ENCODE measurements at regions not wholly inside any gene's neighbourhood (a gene's known extent, or its start where the extent isn't known, plus 50 kb on each side); places are given as distances from the start of the nearest gene placed in this dataset.

DNA sequence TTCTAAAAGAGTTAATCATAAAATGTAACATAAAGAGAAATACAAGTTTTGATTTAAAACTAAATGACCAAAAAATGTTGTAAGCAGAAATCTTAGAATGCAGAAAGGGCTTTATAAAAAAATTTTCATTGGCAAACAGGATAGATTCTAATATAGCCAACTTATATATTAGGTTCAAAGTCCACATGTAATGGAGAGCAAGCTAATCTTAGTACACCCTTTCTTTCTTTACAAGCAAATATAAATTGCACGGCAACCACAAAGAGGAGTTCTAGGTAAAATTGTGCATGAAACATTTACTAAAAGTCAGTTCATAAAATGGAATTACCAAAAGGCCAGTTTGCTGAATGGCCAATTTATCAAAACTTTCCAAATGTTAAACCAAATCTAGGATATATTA is 130.6 kb downstream of the NOL4 start:
- Histone ChIP-seq H3K4me3 (no peak overlapping the region), H3K27me3 (no peaks in the 10 kb centered on the region), H3K4me1 (no peaks in the 10 kb centered on the region), H3K27ac (no peak overlapping the region), H3K36me3 (no peaks in the 10 kb centered on the region), H3K9me3 (no peaks in the 10 kb centered on the region)
- ATAC-seq, result no peak
- no peak for DNase-seq
- TF ChIP-seq, protein P1, sequence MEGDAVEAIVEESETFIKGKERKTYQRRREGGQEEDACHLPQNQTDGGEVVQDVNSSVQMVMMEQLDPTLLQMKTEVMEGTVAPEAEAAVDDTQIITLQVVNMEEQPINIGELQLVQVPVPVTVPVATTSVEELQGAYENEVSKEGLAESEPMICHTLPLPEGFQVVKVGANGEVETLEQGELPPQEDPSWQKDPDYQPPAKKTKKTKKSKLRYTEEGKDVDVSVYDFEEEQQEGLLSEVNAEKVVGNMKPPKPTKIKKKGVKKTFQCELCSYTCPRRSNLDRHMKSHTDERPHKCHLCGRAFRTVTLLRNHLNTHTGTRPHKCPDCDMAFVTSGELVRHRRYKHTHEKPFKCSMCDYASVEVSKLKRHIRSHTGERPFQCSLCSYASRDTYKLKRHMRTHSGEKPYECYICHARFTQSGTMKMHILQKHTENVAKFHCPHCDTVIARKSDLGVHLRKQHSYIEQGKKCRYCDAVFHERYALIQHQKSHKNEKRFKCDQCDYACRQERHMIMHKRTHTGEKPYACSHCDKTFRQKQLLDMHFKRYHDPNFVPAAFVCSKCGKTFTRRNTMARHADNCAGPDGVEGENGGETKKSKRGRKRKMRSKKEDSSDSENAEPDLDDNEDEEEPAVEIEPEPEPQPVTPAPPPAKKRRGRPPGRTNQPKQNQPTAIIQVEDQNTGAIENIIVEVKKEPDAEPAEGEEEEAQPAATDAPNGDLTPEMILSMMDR (IDR thresholded peaks at IDR 0.05), result no peak
- intact Hi-C loops (cut with DNase I), result no loop called here

DNA sequence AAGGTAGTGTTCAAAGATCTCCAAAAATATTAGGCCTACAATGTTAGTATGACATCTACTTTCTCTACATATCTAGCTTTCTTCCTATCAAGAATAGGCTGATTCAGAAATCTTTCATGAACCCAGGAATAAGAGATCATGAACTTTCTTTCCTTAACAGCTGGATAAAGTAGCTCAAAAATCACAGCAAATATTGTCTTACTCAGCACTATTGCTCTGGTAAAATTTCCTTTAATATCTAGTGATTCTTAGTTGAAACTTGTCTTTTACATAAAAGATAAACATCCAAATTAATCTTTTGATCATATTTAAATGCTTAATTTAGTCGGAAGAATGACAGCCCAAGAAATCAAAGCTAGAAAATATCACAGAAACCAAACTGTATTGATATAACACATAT is 131.9 kb downstream of the NOL4 start:
- TF ChIP-seq, protein P1 (IDR thresholded peaks at IDR 0.05), result no peak
- no peaks in the 10 kb centered on the region for H3K27me3 ChIP-seq
- DNase-seq (no peak), ATAC-seq (no peak)
- intact Hi-C loops (cut with DNase I), result no loop called here
- no peak overlapping the region for H3K27ac ChIP-seq
- H3K4me3 ChIP-seq, result no peak overlapping the region
- H3K4me1 ChIP-seq, result no peaks in the 10 kb centered on the region
- H3K9me3 ChIP-seq, result no peaks in the 10 kb centered on the region
- no peaks in the 10 kb centered on the region for H3K36me3 ChIP-seq

DNA sequence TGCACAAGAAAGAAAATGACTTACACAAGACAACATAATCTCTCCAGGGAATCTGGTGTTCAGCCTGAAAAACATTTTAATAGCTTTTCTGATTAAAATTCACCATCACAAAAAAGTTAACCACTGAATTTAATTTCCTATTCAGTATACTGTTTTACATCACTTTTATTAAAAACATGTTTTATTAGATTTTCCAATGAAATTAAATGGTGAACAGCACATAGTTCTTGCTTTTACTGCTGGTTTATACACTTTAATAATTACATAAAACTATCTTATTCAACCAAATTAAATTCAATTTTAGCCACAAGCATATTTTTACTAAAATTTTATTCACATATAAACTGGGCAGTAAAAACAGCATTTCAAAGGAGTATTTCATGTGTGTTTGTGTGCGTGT is 138.3 kb downstream of the NOL4 start:
- Histone ChIP-seq H3K9me3 (no peaks in the 10 kb centered on the region), H3K4me1 (no peaks in the 10 kb centered on the region), H3K27ac (no peak overlapping the region), H3K4me3 (no peak overlapping the region), H3K27me3 (no peaks in the 10 kb centered on the region), H3K36me3 (no peaks in the 10 kb centered on the region)
- no peak for DNase-seq
- intact Hi-C loops (cut with DNase I), result no loop called here
- TF ChIP-seq, protein P1 (IDR thresholded peaks at IDR 0.05), result no peak
- no peak for ATAC-seq

DNA sequence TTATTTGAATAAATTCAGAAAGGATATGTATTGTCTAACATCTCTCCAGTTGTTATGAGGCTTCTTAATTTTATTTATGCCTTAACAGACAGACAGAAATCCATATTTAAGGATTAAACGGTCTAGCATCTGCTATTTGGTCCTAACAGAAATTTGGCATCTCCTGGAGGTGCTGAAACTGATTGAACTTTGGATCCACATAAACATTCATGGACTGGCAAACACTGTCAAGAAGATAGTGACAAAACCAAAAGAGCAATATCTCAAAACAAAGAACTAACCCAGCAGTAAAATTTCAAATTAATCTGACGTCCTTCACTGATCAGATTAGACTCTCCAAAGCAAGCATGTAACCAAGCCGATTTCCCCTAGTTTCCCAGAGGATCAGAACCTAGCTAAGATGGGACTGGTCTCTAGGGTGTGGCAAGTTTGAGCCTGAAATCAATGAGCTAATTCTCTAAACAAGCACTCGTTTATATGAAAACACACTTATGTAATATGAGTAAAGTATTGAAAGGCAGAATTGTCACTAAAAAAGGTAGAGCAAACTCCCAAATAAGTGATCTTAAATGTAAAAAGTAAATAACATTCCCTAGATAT is 139.5 kb downstream of the NOL4 start:
- Histone ChIP-seq H3K4me3 (no peak overlapping the region), H3K27me3 (no peaks in the 10 kb centered on the region), H3K36me3 (no peaks in the 10 kb centered on the region), H3K27ac (no peak overlapping the region), H3K9me3 (no peaks in the 10 kb centered on the region), H3K4me1 (no peaks in the 10 kb centered on the region)
- DNase-seq, result no peak
- TF ChIP-seq, protein P1 (IDR thresholded peaks at IDR 0.05), result no peak
- intact Hi-C loops (cut with DNase I), result no loop called here
- no peak for ATAC-seq

DNA sequence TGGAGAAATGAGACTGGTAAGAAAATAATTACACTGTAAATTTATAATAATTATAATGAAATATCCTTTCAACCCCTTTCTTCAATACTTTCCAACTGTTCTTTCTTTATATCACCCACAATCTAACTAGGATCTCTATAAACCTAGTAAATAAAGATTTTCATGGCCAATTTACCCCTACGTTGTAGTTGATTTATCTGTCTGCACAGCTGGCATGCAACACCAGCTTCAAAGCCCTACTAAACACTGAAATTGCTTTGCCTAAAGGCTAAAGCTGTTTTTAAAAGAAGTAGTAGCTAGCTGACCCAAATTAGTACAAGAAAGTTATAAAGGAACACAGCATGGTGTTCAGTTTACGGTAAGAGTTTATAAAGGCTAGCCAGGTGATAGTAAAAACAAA is 140.1 kb downstream of the NOL4 start:
- Histone ChIP-seq H3K4me3 (no peak overlapping the region), H3K4me1 (no peaks in the 10 kb centered on the region), H3K27me3 (no peaks in the 10 kb centered on the region), H3K27ac (no peak overlapping the region), H3K9me3 (no peaks in the 10 kb centered on the region), H3K36me3 (no peaks in the 10 kb centered on the region)
- intact Hi-C loops (cut with DNase I), result no loop called here
- TF ChIP-seq, protein P1 (IDR thresholded peaks at IDR 0.05), result no peak
- ATAC-seq (no peak), DNase-seq (no peak)

Measured in left lung (tissue), 4 donors.